ENCODE measurements at regions not wholly inside any gene's neighbourhood (a gene's known extent, or its start where the extent isn't known, plus 50 kb on each side); places are given as distances from the start of the nearest gene placed in this dataset.

DNA sequence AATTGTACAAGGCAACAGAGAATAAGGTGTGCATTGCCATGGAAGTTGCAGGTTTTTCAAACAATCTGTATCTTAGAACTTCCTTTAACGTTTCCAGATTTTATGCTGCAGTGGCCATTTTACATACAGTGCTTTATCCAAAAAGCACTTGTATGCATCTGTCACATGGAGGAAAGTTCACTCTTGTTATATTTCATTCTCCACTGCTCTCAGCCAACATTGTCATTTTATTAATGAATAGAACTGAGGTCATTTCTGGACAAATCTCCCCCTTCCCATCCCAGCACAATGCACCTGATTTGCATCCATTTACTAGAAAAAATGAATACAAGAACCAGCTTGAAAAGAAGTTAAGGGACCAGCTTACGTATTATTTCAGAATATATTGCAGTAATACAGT lies 342.0 kb downstream of the USP25 start:
- no peak overlapping the region for H3K4me3 ChIP-seq (ENCODE audit: low read depth, low read length)

GRCh38 chr21:16072221-16072620 lies 342.4 kb downstream of the USP25 start:
- no peak overlapping the region for H3K4me3 ChIP-seq (ENCODE audit: low read depth, low read length)

DNA sequence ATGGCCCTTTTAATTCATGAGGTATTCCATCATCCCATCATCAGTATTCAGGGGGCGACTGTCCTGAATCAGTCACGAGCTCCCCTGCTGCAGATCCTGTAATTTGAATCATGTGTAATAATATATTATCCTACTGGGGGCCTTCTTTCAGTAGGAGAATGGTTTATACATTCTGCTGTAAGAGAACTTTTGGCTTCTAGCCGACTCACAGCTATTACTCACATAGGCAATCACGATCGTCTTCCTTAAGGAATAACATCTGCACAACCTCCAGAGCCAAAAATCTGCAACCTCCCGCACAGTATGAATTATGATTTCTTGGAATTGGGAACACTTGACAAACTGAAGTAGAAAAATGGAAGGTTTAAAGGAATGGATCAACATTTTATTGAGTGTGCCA lies 343.0 kb downstream of the USP25 start:
- no peak overlapping the region for H3K4me3 ChIP-seq (ENCODE audit: low read depth, low read length)

DNA sequence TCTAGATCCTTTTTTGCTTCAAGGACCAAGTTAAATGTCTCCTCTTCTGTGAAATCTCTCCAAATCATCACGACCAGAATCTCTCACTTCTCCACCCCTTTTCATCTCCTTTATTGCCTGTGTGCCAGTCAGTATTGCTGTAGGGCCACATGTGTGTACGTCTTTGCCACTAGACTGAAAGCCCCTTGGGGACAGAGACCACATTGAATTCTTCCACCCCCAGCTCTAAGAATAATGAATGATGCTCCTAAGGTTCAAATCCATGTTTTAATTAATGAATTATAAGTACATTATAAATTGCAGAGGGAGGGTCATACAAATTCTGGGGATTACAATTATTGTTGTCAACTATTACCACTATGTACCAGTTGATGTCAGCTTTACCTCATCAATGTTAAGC lies 343.8 kb downstream of the USP25 start:
- no peak overlapping the region for H3K4me3 ChIP-seq (ENCODE audit: low read depth, low read length)

DNA sequence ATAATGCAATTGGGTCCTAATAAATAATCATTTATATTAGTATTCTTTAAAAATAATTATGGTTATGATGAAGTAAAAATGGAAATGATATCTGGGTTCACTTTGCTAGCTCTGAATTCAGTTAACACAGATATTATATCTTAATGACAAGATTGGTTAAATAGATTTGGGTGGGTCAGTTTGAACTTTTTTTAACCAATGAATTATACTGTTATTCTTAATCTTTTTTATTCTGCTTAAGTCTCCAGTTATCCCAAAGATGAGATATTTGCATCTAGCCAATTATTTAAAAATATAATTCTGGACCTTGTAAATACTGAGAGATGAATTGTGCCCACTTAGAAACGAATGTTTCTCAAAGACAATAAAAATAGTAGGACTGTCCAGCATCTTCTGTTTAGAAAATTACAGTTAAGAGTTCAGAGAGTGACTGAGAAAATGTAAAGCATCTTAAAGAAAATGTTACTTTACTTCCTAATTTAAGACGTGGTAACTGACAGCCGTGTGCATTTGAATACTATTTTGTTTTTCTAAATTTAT lies 345.2 kb downstream of the USP25 start:
- H3K4me3 ChIP-seq (ENCODE audit: low read depth, low read length): no peak overlapping the region

DNA sequence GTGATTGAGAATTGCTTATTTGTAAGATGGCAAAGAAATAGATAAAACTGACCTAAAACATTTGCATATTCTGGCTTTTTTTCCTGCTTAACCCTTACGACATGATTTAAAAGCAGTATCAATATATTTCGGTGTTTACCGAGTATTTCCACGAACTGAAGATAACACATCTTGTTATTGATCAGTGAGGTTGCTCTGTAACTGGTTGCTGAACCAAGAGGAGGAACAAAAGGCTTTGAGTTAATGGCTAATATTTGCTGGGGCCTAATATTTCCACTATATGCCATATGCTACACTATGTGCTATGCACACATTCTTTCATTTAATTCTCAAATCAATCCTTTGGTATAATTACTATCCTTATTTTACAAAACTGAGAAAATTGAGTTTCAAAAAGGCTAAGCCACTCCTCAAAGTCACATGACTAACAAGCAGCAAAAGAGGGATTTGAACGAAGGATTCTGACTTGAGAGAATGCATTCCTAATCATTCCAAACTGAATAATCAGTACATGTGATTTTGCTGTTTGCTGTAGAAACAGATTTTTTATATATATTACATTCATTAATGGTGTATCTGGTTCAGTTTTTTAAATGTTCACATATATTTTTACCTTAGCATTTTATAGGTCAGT lies 346.0 kb downstream of the USP25 start:
- no peak overlapping the region for H3K4me3 ChIP-seq (ENCODE audit: low read depth, low read length)

- no peak overlapping the region for H3K4me3 ChIP-seq (ENCODE audit: low read depth, low read length)
Observed at GRCh38 chr21:16076465-16076864, 346.7 kb downstream of the USP25 start.

- H3K4me3 ChIP-seq (ENCODE audit: low read depth, low read length): no peak overlapping the region
Observed at GRCh38 chr21:16078382-16078781, 348.6 kb downstream of the USP25 start.

- H3K4me3 ChIP-seq (ENCODE audit: low read depth, low read length): no peak overlapping the region
Observed at GRCh38 chr21:16079830-16080229, 350.0 kb downstream of the USP25 start.

DNA sequence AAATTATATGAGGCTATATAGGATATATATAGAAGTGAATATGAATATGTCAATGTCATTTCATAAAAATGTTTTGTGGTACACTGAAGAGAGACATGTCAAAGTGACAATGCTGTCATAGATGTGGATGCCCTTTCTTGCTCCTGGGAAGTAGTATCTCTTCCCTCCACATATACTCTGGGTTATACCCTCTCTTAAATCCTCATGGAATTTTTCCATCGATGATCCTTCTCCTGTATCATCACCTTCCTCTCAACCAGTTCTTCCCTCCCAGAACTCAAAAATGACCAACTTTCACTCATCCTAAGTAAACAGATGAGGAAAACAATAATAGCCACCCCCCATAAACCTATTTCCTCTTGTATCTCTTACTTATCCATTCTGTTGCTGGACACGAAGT lies 351.5 kb downstream of the USP25 start:
- no peak overlapping the region for H3K4me3 ChIP-seq (ENCODE audit: low read depth, low read length)

DNA sequence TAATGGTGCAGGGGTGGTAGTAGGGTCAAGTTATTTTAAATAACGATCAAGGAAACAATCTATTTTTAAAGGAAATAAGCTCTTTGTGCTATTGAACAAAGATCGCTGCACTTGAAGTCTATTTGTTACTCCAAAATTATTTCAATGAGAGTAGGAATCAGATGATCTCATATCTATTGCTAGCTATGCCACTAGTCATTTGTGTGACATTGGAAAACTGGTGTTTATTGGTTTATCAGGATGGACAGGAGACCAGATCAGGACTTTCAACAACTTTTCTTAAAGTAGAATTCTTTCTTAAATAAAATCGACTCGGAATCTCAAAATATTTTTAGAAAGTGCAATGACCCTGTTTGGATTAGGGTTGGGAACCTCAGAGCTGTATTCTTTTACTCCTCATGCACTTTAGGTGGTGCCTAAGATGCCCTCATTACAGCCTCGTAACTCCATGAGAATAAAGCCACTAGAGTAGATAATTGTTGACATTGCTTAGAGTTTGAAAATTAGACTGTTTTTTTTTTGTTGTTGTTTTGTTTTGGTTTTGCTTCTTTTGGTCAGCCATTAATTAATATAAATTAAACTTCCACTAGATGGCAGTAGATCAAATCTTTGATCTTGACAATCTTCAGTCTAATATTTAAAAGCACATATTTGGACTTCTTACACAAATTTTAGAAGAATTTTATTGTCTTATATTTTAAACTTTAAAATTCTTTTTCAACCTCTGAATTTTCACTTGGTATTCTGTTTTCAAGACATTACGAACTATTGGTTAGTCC lies 352.4 kb downstream of the USP25 start:
- no peak overlapping the region for H3K4me3 ChIP-seq (ENCODE audit: low read depth, low read length)

GRCh38 chr21:16084776-16085364 lies 355.1 kb downstream of the USP25 start:
- no peak overlapping the region for H3K4me3 ChIP-seq (ENCODE audit: low read depth, low read length)

DNA sequence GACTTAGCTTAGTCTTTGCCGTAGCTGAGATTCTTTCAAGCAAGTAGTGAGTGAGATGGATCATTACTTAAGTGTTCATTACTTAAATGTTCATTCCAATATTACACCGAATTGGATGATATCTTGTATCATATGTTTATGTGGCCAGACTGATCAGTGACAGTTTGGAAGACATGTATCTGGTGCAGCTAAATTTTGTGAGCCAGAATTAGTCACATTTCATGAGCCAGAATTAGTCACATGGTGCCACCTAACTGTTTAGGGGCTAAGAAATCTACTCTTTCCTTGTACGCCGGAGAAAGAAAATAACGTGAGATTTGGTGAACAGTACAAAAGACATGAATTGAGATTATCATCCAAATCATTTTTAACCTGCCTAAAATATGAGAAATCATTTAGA lies 355.6 kb downstream of the USP25 start:
- H3K4me3 ChIP-seq (ENCODE audit: low read depth, low read length): no peak overlapping the region

- no peak overlapping the region for H3K4me3 ChIP-seq (ENCODE audit: low read depth, low read length)
Observed at GRCh38 chr21:16086121-16086520, 356.3 kb downstream of the USP25 start.

DNA sequence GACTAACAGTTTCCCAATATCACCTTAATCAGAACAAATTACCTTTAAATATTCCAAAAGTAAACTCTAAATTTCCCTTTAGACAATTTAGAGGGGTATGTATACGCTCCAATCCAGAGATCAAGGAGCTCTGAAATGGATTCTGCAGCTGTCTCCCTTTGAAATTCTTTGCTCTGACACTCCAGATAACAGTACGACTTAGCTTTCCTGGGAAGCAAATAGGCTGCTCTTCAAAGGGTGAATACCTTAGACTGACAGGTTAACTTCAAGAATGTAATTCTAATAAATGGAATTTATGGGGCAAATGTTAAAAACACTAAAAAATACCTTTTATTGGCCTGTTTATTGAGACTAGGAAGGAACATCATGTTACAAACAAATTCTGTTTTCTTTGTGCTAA lies 357.2 kb downstream of the USP25 start:
- no peak overlapping the region for H3K4me3 ChIP-seq (ENCODE audit: low read depth, low read length)

- no peak overlapping the region for H3K4me3 ChIP-seq (ENCODE audit: low read depth, low read length)
Observed at GRCh38 chr21:16087523-16087922, 357.7 kb downstream of the USP25 start.

DNA sequence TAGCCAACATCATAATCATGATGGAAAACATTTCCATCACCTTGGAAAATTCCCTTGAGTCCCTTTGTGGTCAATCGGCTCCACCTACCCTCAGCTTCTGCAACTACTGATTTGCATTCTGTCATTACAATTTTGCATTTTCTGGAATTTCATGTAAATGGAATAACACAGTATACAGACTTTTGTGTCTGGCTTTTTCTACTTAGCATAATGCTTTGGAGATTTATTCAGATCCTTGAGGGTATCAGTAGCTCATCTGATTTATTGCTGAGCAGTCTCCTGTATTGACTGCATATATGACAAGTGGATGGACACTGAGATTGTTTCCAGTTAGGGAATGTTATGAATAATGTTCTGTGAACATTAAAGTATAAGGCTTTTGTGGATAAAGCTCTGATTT lies 358.3 kb downstream of the USP25 start:
- H3K4me3 ChIP-seq (ENCODE audit: low read depth, low read length): no peak overlapping the region

DNA sequence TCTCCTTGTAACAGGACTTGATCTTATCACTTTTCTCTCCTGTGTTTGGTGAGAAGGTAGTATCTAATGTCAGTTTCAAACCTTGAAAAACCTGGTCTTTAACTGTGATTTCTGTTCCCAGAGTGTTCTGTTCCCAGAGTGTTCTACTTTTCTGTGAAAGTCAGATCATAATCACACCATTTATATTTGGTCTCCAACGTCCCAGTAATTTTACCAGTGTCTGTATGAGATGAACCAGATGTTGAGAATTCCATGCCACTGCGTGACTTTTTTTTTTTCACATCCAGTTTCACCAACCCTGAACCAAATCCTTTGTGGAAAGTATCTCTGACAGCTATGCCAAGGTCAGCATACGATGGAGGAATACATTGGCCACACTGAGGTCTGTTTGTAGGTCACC lies 365.2 kb downstream of the USP25 start:
- H3K4me3 ChIP-seq (ENCODE audit: low read depth, low read length): no peak overlapping the region

DNA sequence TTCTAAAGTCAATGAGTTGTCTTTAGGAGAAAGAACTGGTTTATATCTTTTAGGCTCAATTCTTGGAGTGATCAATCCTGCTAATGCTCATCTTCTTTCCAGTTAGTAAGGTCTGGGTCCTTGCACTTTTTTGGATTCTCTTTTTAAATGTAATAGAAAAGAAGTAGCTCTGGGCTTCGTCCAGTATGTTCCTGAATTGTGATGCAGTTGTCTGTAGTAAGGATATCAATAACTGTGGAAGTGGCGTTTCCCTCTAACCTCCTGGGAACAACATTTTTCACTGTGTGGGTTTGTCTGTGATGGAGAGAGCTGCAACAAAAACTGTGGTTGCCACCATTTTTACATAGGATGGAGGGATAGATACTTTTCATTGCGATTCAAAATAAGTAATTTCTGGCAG lies 367.2 kb downstream of the USP25 start:
- H3K4me3 ChIP-seq (ENCODE audit: low read depth, low read length): no peak overlapping the region

GRCh38 chr21:16102113-16102512 lies 372.3 kb downstream of the USP25 start:
- H3K4me3 ChIP-seq (ENCODE audit: low read depth, low read length): no peak overlapping the region

DNA sequence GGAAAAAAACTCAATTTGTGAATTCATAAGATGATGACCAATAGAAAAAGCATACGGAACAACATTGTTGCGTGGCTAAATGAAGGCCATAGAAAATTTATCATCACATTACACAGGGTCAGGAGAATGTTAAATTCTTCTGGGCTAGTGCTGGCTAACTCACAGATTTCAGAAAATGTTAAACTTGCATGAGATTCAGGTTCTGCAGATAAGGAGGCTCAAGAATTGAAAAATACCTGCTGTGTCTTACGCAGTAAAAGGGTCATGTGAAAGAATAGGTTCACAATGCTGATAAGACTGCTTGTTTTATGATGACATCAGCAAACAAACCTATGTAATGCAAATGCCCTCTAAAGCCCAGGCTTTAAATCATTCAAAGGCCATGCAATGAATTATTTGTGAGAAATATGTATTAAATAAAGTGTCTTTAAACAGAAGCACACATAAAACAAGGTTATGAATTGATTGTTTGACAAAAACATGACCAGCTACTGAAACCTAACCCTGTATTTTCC lies 378.8 kb downstream of the USP25 start:
- no peak overlapping the region for H3K4me3 ChIP-seq (ENCODE audit: low read depth, low read length)

All from iPS-11a (cell line).